Sigmoid colon (tissue), 6 donors: ENCODE measurements at regions not wholly inside any gene's neighbourhood (a gene's known extent, or its start where the extent isn't known, plus 50 kb on each side); places are given as distances from the start of the nearest gene placed in this dataset.

Experiments
- DNase-seq: peaks from one replicate; pipeline ENCODE4 v3.0.0-alpha.2; 2019
- H3K27ac ChIP-seq, 4 donors: fragments of 200-600 bp; sonication (generic); one replicate each; pipeline ENCODE4 v1.5.1; 2016 to 2019; ENCODE audit warnings: mild to moderate bottlenecking in 1 of 4
- H3K27me3 ChIP-seq, 3 donors: fragments of 200-600 bp; sonication (generic); one replicate each; pipeline ENCODE4 v1.5.1; 2019; ENCODE audit warnings: mild to moderate bottlenecking in 1 of 3
- H3K36me3 ChIP-seq, 4 donors: fragments of 200-600 bp; sonication (generic); one replicate each; pipeline ENCODE4 v1.5.1; 2016 to 2019
- H3K4me1 ChIP-seq, 4 donors: fragments of 200-600 bp; sonication (generic); one replicate each; pipeline ENCODE4 v1.5.1; 2017 to 2019
- H3K4me3 ChIP-seq, 4 donors: fragments of 200-600 bp; sonication (generic); one replicate each; pipeline ENCODE4 v1.5.1; 2017 to 2019; ENCODE audit warnings: mild to moderate bottlenecking in 2 of 4, moderate library complexity in 1 of 4
- H3K9me3 ChIP-seq, 4 donors: fragments of 200-600 bp in 3 of 4; sonication (generic) in 3 of 4; one replicate each; pipeline versions ENCODE4 v1.5.1 to v1.6.1; 2013 to 2019
- EP300 ChIP-seq, 4 donors: sonication (generic); formaldehyde crosslinking; IDR thresholded peaks; one replicate each; pipeline ENCODE4 v1.6.1; 2017; ENCODE audit warnings: antibody characterized with exemption in 4 of 4
- POLR2A ChIP-seq, 2 donors: fragments of 450-650 bp; IDR thresholded peaks; one replicate each; pipeline ENCODE4 v1.6.1; 2016; ENCODE audit warnings: antibody characterized with exemption in 2 of 2, mild to moderate bottlenecking in 2 of 2, moderate library complexity in 2 of 2
- POLR2AphosphoS5 ChIP-seq, 4 donors: sonication (generic); formaldehyde crosslinking; IDR thresholded peaks; one replicate each; pipeline ENCODE4 v1.6.1; 2017; ENCODE audit warnings: antibody characterized with exemption in 4 of 4
- WGBS, 2 donors: extraction: QIAGEN DNeasy Blood & Tissue Kit; methylation state at CpG; one replicate each; pipeline ENCODE4 v1.1.7; 2013; 5-methylcytosine and 5-hydroxymethylcytosine counted together
- intact Hi-C: fragments of 100-400 bp; cut with DNase I; formaldehyde crosslinking; loops from one replicate; pipeline ENCODE4 v1.15.1; 2023
- TF ChIP-seq, protein P1 (sequence below), 4 experiments: fragments of 450-650 bp in 3 of 4; fragments of 200-600 bp in 1 of 4; IDR thresholded peaks; one replicate each; pipeline ENCODE4 v1.5.1; 2016 to 2019; ENCODE audit warnings: antibody characterized with exemption in 4 of 4, mild to moderate bottlenecking in 3 of 4, moderate library complexity in 2 of 4
- donor health status: healthy with polysubstance abuse.
- donor health status: healthy.

DNA sequence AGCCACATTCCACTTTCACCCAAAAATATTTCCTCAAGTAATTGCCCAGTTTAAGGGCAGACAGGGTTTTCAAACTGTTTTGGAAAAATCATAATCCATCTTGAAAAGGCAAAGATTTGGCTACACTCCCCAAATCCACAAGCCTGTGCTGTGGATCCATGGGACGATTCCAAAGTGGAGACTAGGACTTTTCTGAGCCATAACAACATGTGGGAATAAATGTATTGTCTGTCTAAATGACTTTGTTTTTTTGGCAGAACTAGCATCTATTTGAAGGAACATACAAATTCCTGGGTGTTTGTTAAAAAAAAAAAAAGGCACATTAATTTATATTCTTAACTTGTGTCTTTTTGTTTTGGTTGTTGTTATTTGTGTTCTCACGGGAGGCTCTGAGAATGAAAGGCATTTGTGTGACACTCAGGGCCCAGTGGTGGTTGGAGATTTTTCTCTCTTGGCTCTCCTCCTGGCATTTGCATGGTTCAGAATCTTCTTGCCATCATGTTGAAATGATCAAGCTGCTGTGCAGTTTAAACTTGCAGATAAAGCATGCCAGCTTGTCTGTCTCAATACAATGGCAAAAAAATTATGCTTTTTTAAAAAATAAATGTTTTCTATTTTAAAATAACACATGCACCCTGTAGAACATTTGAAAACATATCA lies 277.4 kb downstream of the EN1 start:
- intact Hi-C loops = no loop called here
- H3K36me3 ChIP-seq = no peaks in the 10 kb centered on the region
- TF ChIP-seq EP300 (IDR thresholded peaks at IDR 0.05) (no peak), POLR2AphosphoS5 (IDR thresholded peaks at IDR 0.05) (no peak), POLR2A (IDR thresholded peaks at IDR 0.05) (no peak)
- TF ChIP-seq, protein P1, sequence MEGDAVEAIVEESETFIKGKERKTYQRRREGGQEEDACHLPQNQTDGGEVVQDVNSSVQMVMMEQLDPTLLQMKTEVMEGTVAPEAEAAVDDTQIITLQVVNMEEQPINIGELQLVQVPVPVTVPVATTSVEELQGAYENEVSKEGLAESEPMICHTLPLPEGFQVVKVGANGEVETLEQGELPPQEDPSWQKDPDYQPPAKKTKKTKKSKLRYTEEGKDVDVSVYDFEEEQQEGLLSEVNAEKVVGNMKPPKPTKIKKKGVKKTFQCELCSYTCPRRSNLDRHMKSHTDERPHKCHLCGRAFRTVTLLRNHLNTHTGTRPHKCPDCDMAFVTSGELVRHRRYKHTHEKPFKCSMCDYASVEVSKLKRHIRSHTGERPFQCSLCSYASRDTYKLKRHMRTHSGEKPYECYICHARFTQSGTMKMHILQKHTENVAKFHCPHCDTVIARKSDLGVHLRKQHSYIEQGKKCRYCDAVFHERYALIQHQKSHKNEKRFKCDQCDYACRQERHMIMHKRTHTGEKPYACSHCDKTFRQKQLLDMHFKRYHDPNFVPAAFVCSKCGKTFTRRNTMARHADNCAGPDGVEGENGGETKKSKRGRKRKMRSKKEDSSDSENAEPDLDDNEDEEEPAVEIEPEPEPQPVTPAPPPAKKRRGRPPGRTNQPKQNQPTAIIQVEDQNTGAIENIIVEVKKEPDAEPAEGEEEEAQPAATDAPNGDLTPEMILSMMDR (IDR thresholded peaks at IDR 0.05) = no peak
- H3K27ac ChIP-seq = no peak overlapping the region
- WGBS, 2 donors = 67 to 78% methylated on average over 2 of the region's 2 CpGs
- DNase-seq = no peak
- no peak overlapping the region for H3K4me3 ChIP-seq
- no peaks in the 10 kb centered on the region for H3K4me1 ChIP-seq
- no peaks in the 10 kb centered on the region for H3K27me3 ChIP-seq
- H3K9me3 ChIP-seq = no peaks in the 10 kb centered on the region

DNA sequence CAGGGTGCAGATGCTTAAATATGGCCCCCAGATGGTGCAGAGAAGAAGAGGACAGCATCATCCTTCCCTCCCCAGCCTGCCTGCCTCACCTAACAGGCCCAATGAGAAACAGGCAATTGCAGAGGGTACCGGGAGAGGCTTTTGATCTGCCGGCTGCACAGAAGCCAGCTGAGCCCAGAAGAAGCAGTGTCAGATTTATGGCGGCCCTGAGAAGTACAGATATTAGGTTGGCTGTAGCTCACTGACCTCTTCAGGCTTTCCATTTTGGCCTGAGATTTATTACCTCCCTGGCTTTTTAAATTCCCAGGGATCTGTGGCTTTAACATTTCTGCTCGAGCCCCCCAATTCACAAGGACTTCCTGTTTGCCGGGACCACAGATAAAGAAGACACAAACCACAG lies 278.7 kb downstream of the EN1 start:
- Histone ChIP-seq H3K9me3 (no peaks in the 10 kb centered on the region), H3K4me3 (no peak overlapping the region), H3K27ac (no peak overlapping the region), H3K27me3 (no peaks in the 10 kb centered on the region), H3K36me3 (no peaks in the 10 kb centered on the region), H3K4me1 (no peaks in the 10 kb centered on the region)
- WGBS, 2 donors = 33 to 69% methylated on average over 5 of the region's 5 CpGs
- TF ChIP-seq EP300 (IDR thresholded peaks at IDR 0.05) = no peak
- TF ChIP-seq POLR2A (IDR thresholded peaks at IDR 0.05) = no peak
- TF ChIP-seq POLR2AphosphoS5 (IDR thresholded peaks at IDR 0.05) = no peak
- TF ChIP-seq, protein P1 (IDR thresholded peaks at IDR 0.05) = no peak
- DNase-seq = no peak
- intact Hi-C loops = no loop called here

DNA sequence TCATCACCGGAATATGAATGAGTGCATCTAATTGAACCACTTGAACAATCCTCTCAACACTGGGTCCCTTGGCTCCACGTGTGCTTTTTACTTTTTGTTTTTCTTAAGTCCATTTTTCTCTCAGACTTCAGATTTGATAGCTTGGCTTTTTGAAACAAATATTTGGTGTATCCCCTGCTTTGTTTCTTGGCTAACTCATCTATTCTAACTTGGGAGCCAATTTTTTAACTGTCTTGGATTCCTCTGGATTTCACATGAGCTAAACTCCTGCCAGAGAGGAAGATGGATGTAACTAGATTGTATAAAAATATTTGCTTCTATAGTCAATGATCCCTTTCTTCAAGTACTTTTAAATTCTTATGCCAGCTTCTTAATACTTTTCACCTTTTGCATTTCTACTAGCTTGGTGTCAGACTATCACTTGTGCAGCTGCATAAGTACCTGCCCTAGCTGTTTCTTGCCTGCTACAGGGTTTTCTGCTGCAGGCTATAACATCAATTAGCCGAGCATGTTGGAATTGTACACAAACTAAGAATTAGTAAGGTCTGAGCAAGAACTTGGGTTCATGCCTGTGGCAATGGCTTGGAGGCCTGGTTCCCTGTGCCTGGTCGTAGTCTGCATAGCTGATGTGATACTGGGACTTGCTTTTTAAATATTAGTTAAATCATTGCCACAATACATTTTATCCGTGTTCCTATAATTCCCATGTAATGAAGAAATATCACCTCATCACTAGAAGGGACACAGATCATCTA lies 281.5 kb downstream of the EN1 start:
- H3K9me3 ChIP-seq = no peaks in the 10 kb centered on the region

DNA sequence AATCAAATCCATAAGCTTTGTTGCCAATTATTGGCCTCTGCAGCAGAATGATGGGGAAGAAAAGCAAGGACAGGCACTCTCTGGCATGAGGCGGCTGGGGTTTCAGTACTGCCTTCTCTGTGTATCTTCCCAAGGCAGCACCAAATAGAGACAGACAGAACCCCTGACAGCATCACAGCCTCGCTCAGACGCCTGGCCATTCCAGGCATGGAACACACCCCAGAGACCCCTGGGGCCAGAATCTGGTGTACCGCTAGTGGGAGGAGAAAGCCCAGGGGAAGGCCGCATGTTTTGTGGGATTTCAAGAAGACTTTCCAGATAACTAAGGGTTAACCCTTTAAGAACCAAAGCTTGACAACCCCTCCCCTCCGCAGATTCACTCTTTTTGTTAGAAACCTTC lies 282.1 kb downstream of the EN1 start:
- Histone ChIP-seq H3K4me3 (no peak overlapping the region), H3K36me3 (no peaks in the 10 kb centered on the region), H3K9me3 (no peaks in the 10 kb centered on the region), H3K4me1 (no peaks in the 10 kb centered on the region), H3K27ac (no peak overlapping the region), H3K27me3 (no peaks in the 10 kb centered on the region)
- WGBS, 2 donors = 64 to 85% methylated on average over 6 of the region's 6 CpGs
- TF ChIP-seq POLR2AphosphoS5 (IDR thresholded peaks at IDR 0.05) = no peak
- TF ChIP-seq POLR2A (IDR thresholded peaks at IDR 0.05) = no peak
- TF ChIP-seq EP300 (IDR thresholded peaks at IDR 0.05) = no peak
- TF ChIP-seq, protein P1 (IDR thresholded peaks at IDR 0.05) = no peak
- intact Hi-C loops = no loop called here
- DNase-seq = no peak

More for the DNA sequence above, 281.5 kb downstream of the EN1 start:
- H3K27ac ChIP-seq = no peak overlapping the region
- TF ChIP-seq, protein P1 (IDR thresholded peaks at IDR 0.05) = no peak
- TF ChIP-seq POLR2AphosphoS5 (IDR thresholded peaks at IDR 0.05) = no peak
- H3K4me1 ChIP-seq = no peaks in the 10 kb centered on the region
- H3K27me3 ChIP-seq = no peaks in the 10 kb centered on the region
- WGBS, 2 donors = 69 to 77% methylated on average over 5 of the region's 5 CpGs
- no peaks in the 10 kb centered on the region for H3K36me3 ChIP-seq
- no peak overlapping the region for H3K4me3 ChIP-seq
- DNase-seq = no peak
- intact Hi-C loops = no loop called here
